GM18511 (cell line): ENCODE measurements at regions not wholly inside any gene's neighbourhood (a gene's known extent, or its start where the extent isn't known, plus 50 kb on each side); places are given as distances from the start of the nearest gene placed in this dataset.
"Not testable (repeated sequence)": the region's sequence is repeated elsewhere in the genome, so short reads cannot be mapped to it uniquely, and the experiment has no call there.

Experiments
- ATAC-seq: cut with Tn5 transposase; IDR thresholded peaks from one replicate; pipeline ENCODE4 v1.9.1; 2021; ENCODE audit warnings: mild to moderate bottlenecking, moderate library complexity; ENCODE audit not compliant: unreplicated experiment

- no peak for ATAC-seq
These were observed 105.4 kb downstream of the RFX6 start for GRCh38 chr6:116982401-116982800.

- ATAC-seq: no peak
These were observed 106.3 kb downstream of the RFX6 start for GRCh38 chr6:116983375-116983774.

- ATAC-seq: no peak
These were observed 109.8 kb downstream of the RFX6 start for GRCh38 chr6:116986819-116987218.

- ATAC-seq: no peak
These were observed 113.6 kb downstream of the RFX6 start for GRCh38 chr6:116990679-116991078.

GRCh38 chr6:116992546-116992945 lies 115.5 kb downstream of the RFX6 start:
- ATAC-seq: no peak

- no peak for ATAC-seq
These were observed 117.4 kb downstream of the RFX6 start for GRCh38 chr6:116994447-116994846.

GRCh38 chr6:116996842-116997241 lies 119.8 kb downstream of the RFX6 start:
- no peak for ATAC-seq

- ATAC-seq: no peak
These were observed 120.5 kb downstream of the RFX6 start for GRCh38 chr6:116997496-116997895.

- no peak for ATAC-seq
These were observed 130.6 kb downstream of the RFX6 start for GRCh38 chr6:117007659-117008058.

- peak; percentile 92 for ATAC-seq
These were observed 131.6 kb downstream of the RFX6 start for GRCh38 chr6:117008618-117009017.

GRCh38 chr6:117014641-117015473 lies 137.8 kb downstream of the RFX6 start:
- not testable (repeated sequence) for ATAC-seq

GRCh38 chr6:117015474-117015804 lies 138.4 kb downstream of the RFX6 start:
- not testable (repeated sequence) for ATAC-seq

- no peak for ATAC-seq
These were observed 141.7 kb downstream of the RFX6 start for GRCh38 chr6:117018771-117019170.

GRCh38 chr6:117022774-117023173 lies 145.7 kb downstream of the RFX6 start:
- ATAC-seq: no peak

- no peak for ATAC-seq
These were observed 148.3 kb downstream of the RFX6 start for GRCh38 chr6:117025310-117025709.

- no peak for ATAC-seq
These were observed 151.2 kb downstream of the RFX6 start for GRCh38 chr6:117028256-117028655.

- ATAC-seq: no peak
These were observed 157.5 kb downstream of the RFX6 start for GRCh38 chr6:117034547-117034946.

- ATAC-seq: no peak
These were observed 157.9 kb downstream of the RFX6 start for GRCh38 chr6:117034971-117035370.

- ATAC-seq: no peak
These were observed 173.3 kb downstream of the RFX6 start for GRCh38 chr6:117050301-117050700.

GRCh38 chr6:117072134-117072533 lies 193.2 kb upstream of the VGLL2 start:
- ATAC-seq: no peak

- no peak for ATAC-seq
These were observed 192.6 kb upstream of the VGLL2 start for GRCh38 chr6:117072781-117073180.

- no peak for ATAC-seq
These were observed 190.7 kb upstream of the VGLL2 start for GRCh38 chr6:117074672-117075071.

- no peak for ATAC-seq
These were observed 190.1 kb upstream of the VGLL2 start for GRCh38 chr6:117075218-117075617.
